ENCODE measurements at regions not wholly inside any gene's neighbourhood (a gene's known extent, or its start where the extent isn't known, plus 50 kb on each side); places are given as distances from the start of the nearest gene placed in this dataset.

DNA sequence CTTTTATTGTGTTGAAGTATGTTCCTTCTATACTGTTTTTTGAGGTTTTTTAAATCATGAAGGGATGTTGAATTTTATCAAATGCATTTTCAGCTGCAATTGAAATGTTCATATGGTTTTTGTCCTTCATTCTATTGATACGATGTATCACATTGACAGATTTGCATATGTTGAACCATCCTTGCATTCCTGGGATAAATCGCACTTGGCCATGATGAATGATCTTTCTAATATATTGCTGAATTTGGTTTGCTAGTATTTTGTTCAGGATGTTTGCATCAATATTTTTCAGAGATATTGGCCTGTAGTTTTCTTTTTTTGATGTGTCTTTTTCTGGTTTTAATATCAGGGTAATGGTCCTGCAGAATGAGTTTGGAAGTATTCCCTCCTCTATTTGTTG, 214.0 kb downstream of the LMO4 start:
- no peak overlapping the region for H3K4me3 ChIP-seq (ENCODE audit: low read depth, poor library complexity, severe bottlenecking)
- intact Hi-C loops (cut with DNase I; ENCODE audit: low total_unique reads): no loop called here
- TF ChIP-seq POLR2A (IDR thresholded peaks at IDR 0.05): no peak
- TF ChIP-seq, protein P1, sequence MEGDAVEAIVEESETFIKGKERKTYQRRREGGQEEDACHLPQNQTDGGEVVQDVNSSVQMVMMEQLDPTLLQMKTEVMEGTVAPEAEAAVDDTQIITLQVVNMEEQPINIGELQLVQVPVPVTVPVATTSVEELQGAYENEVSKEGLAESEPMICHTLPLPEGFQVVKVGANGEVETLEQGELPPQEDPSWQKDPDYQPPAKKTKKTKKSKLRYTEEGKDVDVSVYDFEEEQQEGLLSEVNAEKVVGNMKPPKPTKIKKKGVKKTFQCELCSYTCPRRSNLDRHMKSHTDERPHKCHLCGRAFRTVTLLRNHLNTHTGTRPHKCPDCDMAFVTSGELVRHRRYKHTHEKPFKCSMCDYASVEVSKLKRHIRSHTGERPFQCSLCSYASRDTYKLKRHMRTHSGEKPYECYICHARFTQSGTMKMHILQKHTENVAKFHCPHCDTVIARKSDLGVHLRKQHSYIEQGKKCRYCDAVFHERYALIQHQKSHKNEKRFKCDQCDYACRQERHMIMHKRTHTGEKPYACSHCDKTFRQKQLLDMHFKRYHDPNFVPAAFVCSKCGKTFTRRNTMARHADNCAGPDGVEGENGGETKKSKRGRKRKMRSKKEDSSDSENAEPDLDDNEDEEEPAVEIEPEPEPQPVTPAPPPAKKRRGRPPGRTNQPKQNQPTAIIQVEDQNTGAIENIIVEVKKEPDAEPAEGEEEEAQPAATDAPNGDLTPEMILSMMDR (IDR thresholded peaks at IDR 0.05): no peak
- DNase-seq (ENCODE audit: low spot score in 2 of 2): no peak
- WGBS, 2 donors: 99 to 100% methylated on average over 2 of the region's 2 CpGs

GRCh38 chr1:87549738-87550137, 221.1 kb downstream of the LMO4 start:
- TF ChIP-seq, protein P1 (IDR thresholded peaks at IDR 0.05): no peak
- TF ChIP-seq POLR2A (IDR thresholded peaks at IDR 0.05): no peak
- intact Hi-C loops (cut with DNase I; ENCODE audit: low total_unique reads): no loop called here
- WGBS, 2 donors: 45 to 58% methylated on average over 1 of the region's 1 CpG

DNA sequence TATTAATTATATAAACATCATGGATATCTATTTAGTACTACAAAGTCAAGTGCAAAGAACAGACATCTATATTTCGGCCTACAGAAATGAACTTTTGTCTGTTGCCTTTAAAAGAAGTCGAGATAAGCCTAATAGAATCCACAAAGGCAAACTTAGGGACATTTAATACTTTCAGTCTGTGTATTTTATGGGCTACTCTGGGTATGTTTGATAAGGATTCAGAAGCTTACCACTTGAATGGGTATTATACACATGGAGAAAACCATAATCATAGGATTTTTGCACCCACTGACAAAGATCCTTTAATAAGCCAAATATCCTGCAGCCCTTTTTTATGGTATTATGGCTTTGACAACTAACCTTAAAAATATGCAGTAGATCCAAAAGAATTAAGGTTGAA, 224.8 kb downstream of the LMO4 start:
- DNase-seq (ENCODE audit: low spot score in 2 of 2): no peak
- 90 to 95% methylated on average over 2 of the region's 2 CpGs for WGBS, 2 donors
- TF ChIP-seq POLR2A (IDR thresholded peaks at IDR 0.05): no peak
- TF ChIP-seq, protein P1 (IDR thresholded peaks at IDR 0.05): no peak
- intact Hi-C loops (cut with DNase I; ENCODE audit: low total_unique reads): no loop called here
- H3K4me3 ChIP-seq (ENCODE audit: low read depth, poor library complexity, severe bottlenecking): no peak overlapping the region

More at GRCh38 chr1:87549738-87550137, 221.1 kb downstream of the LMO4 start:
- no peak overlapping the region for H3K4me3 ChIP-seq (ENCODE audit: low read depth, poor library complexity, severe bottlenecking)
- no peak for DNase-seq (ENCODE audit: low spot score in 2 of 2)

DNA sequence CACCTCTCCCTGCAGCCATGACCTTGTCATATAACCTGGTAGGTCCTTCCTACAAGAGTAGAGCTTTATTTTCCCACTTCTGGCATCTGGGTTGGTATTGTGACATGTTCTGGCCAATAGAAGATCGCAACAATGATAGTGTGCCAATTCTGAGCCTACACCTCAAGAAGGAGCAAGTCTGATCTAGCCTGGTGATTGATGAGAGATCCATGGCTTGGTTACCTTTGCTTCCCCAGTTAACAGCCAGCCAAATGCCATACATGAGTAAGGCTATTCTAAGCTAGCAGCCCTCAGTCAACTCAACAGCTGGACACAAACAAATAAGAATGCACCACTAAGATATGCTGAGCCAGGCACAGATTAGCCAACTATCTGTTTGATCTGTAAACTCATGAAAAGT, 226.7 kb downstream of the LMO4 start:
- 47 to 61% methylated on average over 1 of the region's 1 CpG for WGBS, 2 donors
- no peak for DNase-seq (ENCODE audit: low spot score in 2 of 2)
- H3K4me3 ChIP-seq (ENCODE audit: low read depth, poor library complexity, severe bottlenecking): no peak overlapping the region
- TF ChIP-seq, protein P1 (IDR thresholded peaks at IDR 0.05): no peak
- TF ChIP-seq POLR2A (IDR thresholded peaks at IDR 0.05): no peak
- intact Hi-C loops (cut with DNase I; ENCODE audit: low total_unique reads): no loop called here

DNA sequence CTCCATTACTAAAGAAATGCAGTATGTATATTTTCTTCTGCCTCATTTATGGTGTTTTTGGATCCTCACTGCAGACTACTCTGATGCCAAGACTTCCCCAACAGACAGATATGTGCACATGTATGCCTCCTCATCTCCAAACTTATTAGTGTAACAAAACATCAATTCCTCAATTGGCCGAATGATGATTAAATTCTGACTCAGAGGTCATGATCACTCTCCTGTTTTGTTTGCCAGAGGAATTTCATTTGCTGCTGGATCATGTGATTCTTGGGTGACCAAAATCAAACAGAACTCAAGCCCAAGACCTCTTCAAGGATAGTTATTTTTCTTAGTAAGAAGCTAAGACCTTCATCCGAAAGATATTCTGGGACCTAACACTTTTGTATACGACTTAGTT, 227.6 kb downstream of the LMO4 start:
- 90 to 93% methylated on average over 3 of the region's 3 CpGs for WGBS, 2 donors
- intact Hi-C loops (cut with DNase I; ENCODE audit: low total_unique reads): no loop called here
- TF ChIP-seq, protein P1 (IDR thresholded peaks at IDR 0.05): no peak
- TF ChIP-seq POLR2A (IDR thresholded peaks at IDR 0.05): no peak
- DNase-seq (ENCODE audit: low spot score in 2 of 2): no peak
- H3K4me3 ChIP-seq (ENCODE audit: low read depth, poor library complexity, severe bottlenecking): no peak overlapping the region

- WGBS, 2 donors: 81 to 82% methylated on average over 3 of the region's 3 CpGs
- TF ChIP-seq POLR2A (IDR thresholded peaks at IDR 0.05): no peak
- TF ChIP-seq, protein P1 (IDR thresholded peaks at IDR 0.05): no peak
- no peak overlapping the region for H3K4me3 ChIP-seq (ENCODE audit: low read depth, poor library complexity, severe bottlenecking)
- no peak for DNase-seq (ENCODE audit: low spot score in 2 of 2)
- intact Hi-C loops (cut with DNase I; ENCODE audit: low total_unique reads): no loop called here
Observed at GRCh38 chr1:87558921-87559320, 230.2 kb downstream of the LMO4 start.

Data from lower leg skin (tissue), 4 donors.